HK-2 (cell line): ENCODE measurements at regions not wholly inside any gene's neighbourhood (a gene's known extent, or its start where the extent isn't known, plus 50 kb on each side); places are given as distances from the start of the nearest gene placed in this dataset.
"Not testable (repeated sequence)": the region's sequence is repeated elsewhere in the genome, so short reads cannot be mapped to it uniquely, and the experiment has no call there.

ENCODE experiments used
- DNase-seq: peaks from one replicate; pipeline ENCODE4 v3.0.0-alpha.2; 2018; ENCODE audit not compliant: unreplicated experiment

- DNase-seq, result no peak
Observed at GRCh38 chr6:98323605-98324004, 510.8 kb upstream of the POU3F2 start.

GRCh38 chr6:98324446-98324845 is 509.9 kb upstream of the POU3F2 start:
- DNase-seq, result no peak

DNA sequence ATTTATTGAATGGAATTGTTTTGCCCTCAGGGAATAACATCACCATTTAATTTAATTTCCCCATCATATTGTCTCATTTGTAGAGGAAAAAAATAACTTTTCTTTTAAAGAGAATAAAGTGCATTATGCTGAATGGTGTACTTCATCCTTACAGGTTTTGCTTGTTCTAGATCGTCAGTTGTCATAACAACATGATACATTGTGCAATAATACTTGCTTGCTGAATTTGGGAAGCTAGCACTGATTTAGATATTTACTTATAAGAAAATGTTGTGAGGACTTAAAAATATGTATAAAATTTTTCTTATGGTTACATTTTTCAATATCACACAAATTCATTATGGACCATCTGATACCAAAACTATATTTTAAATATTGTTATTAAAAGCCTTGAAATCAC is 509.0 kb upstream of the POU3F2 start:
- no peak for DNase-seq

DNA sequence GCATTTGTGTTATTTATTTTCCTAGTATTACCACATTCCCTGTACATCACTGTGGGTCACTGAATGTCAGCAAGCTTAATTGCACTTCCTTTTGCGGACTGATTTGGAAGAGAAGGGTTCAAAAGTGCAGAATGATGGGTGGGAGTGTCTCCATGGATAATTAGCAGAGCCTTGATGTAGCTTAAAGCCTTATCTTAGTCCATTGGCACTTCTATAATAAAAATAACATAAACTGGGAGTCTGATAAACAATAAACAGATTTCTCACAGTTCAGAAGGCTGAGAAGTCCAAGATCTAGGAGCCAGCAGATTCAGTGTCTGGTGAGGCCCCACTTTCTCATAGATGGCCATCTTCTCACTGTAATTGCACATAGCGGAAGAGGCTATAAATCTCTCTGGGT is 501.1 kb upstream of the POU3F2 start:
- no peak for DNase-seq

DNA sequence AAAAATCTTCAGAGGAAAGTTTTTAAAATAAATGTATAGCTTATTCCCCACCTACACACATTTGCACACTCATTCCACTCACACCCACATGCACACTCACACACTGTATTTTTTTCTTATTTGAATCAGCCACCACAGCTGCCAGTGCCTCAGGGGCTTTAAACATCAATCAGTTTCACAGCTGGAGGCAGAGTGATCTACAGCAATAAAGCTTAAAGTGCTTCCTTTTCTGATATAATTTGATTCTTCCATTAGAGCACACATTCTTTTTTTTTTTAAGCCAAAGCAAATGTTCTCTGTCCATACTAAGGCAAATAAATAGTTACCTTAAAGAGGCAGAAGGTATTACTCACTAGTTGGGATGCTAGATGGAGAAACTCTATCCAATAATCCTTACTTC is 498.8 kb upstream of the POU3F2 start:
- no peak for DNase-seq

DNA sequence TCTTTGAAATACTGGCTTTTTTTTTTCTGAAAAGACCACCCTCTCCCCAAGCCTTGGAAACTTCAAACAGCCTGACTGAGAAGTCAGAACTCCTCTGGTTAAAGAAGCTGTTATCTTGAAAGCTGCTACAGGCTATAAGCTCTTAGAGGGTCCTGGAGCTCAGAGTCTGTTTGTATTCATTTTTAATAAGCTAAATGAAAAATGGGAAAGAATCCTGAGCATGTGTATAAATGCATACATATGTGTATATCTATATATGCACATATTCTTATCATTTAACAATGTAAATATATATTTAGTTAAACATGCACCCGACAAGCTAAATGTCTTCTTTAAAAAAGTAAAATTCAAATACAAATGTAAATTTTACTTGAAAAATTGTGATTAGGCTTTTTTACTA is 494.9 kb upstream of the POU3F2 start:
- no peak for DNase-seq

DNA sequence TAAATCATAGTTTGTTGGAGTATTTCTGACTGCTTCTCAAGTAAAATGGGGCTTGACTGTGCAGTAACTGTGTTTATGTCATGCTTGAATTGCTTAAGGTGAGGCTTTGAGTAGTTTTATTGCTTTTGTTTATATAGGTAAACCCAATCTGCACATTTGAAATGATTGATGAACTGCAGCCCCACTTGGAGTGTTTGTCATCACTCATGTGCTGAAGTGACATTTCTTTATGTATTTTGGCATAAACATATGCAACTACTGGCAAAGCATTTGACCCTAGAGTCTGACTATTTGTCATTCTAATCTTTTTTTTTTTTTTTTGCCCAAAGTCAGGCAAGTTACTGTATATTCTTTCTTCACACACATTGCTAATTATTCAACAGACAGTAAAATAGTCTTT is 491.4 kb upstream of the POU3F2 start:
- no peak for DNase-seq

DNA sequence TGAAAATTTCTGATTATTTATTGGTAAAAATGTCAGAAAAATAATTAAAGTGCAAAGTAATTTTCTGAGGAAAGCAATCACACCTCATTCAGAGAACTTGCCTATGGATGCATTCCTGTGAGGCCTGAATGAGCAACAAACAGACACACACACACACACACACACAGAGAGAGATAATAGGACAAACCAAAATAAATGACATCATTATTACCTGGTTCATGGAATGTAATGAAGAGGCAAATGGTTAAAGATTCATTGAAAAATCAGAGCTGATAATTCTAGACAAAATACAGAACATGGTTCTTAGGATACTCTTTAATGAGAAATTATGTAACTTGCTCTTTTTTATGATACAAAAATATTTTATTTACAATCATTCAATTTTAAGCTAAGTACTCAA is 490.6 kb upstream of the POU3F2 start:
- DNase-seq, result no peak

GRCh38 chr6:98352348-98352747 is 482.0 kb upstream of the POU3F2 start:
- no peak for DNase-seq

DNA sequence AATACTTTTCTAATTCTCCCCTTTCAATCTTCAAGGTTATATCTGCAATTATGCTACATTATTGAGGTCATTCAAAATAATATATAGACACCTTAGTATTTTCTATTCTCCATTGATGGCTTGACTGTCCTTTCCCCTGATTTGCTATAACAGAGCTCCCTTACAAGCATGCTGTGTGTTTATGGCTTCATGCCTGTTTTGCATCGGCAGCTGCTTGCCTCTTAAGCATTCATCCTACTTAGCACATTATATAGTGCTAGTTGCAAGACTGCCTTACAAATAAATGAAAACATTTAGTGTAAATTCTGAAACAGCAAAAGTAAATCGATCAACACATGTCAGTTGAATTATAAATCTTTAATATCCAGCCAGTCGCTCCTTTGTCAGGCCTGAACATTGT is 476.2 kb upstream of the POU3F2 start:
- DNase-seq, result no peak

DNA sequence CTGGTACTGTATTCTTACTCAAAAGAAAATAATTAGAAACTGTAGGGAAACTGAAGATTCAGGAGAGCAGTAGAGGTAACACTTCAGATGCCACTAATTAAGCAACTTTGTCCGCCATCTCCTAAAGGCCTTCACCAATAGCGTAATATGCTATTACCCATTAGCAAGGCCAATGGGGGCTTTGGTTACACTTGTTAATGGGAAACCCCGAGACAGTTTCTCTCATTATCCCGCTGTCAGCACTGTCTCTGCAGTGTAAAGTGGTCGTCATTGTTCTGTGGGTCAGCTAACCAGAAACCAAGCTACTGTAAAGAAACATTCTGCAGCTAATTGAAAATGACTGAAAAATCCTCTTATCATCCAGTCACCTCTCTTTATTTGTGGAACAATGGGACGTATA is 468.0 kb upstream of the POU3F2 start:
- DNase-seq, result no peak

DNA sequence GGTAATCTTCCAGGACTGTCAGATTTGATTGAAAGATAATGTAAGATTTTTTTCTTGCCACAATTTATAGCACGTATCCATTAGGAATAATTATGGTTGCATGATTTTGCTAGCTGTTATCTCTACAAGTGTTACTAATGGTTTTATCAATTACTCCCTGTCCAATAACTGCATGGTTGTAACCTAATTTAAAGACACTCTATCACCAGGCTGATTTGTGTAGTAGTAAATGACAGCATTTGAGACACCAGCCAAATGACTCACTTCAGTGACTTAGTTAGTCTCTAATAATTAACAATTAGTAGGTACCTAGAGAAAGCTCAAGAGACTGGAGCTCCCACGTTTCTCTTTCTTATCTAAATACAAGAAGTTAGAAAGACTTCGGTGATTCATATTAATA is 453.8 kb upstream of the POU3F2 start:
- DNase-seq, result no peak

- no peak for DNase-seq
Observed at GRCh38 chr6:98382246-98382645, 452.1 kb upstream of the POU3F2 start.

GRCh38 chr6:98384334-98384733 is 450.0 kb upstream of the POU3F2 start:
- no peak for DNase-seq

DNA sequence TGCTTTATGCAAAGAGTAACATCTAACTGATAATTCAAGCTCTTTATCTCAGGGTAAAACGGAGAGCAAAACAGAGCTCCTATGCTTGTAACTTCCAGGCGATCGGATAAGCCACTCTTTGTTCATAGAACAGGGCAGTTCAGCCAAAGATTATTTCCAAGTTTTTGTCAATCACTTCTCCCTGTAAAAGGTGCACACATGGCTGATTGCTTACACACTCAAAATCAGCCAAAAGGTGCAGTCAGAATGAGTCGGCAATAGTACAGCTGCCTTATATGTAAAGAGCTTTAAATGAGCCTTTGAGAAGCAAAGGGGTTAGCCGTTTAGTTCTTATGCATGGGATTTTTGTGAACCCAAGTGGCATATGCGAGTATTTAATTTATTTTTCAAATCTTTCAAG is 449.6 kb upstream of the POU3F2 start:
- DNase-seq, result no peak

GRCh38 chr6:98395610-98396166 is 438.7 kb upstream of the POU3F2 start:
- no peak for DNase-seq

DNA sequence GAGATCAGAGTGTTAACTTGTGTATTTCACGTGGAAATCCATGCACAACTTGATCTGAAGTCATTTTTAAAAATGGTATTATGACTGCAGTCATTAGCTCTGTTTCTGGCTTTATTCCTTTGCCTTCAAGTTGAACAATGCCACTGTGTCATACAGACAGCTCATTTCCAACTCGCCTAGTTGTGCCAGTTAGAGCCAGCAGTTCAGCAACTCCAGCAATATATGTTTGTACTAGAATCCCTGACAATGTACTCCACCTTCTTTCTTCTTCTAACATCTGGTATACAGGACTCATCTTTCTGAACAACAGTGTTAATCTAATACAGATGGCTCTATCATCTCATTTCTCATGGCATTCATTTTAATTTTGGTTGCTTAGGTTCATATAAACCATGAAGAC is 418.3 kb upstream of the POU3F2 start:
- DNase-seq, result no peak

DNA sequence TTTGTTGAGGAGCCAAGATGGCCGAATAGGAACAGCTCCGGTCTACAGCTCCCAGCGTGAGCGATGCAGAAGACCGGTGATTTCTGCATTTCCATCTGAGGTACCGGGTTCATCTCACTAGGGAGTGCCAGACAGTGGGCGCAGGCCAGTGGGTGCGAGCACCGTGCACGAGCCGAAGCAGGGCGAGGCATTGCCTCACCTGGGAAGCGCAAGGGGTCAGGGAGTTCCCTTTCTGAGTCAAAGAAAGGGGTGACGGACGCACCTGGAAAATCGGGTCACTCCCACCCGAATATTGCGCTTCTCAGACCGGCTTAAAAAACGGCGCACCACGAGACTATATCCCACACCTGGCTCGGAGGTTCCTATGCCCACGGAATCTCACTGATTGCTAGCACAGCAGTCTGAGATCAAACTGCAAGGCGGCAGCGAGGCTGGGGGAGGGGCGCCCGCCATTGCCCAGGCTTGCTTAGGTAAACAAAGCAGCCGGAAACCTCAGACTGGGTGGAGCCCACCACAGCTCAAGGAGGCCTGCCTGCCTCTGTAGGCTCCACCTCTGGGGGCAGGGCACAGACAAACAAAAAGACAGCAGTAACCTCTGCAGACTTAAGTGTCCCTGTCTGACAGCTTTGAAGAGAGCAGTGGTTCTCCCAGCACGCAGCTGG is 417.7 kb upstream of the POU3F2 start:
- DNase-seq, result not testable (repeated sequence)

DNA sequence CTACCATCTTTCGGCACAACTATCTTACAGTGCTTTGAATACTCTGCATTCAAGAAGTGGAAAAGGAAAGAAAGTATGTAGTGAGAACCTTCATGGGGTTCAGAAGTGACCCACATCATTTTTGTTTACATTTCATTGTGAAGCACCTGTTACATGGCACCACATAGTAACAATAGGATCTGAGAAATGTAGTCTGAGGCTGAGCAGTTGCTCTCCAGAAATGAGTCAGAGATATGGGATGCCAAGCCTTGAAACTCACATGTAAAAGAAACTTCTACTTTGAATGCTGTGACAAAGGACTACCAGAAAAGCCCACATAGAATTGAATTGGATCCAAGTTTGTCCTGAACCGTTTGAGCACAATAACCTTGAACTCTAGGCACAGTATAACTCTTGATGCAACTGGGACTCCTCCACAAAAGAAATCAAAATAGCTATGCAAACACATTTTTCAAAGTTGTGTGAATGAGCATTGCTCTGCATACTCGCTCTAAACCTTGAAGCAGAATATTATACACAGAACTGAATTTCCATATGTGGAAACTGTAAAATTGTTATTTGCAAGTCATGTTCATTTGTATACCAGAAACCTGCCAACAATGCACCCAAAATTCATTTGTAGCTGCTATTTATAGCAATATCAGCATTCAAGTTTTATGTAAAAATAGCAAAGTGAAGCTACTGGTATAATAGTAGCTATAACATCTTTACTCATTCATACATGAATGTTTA is 400.9 kb upstream of the POU3F2 start:
- no peak for DNase-seq

GRCh38 chr6:98443633-98444032 is 390.7 kb upstream of the POU3F2 start:
- DNase-seq, result no peak

DNA sequence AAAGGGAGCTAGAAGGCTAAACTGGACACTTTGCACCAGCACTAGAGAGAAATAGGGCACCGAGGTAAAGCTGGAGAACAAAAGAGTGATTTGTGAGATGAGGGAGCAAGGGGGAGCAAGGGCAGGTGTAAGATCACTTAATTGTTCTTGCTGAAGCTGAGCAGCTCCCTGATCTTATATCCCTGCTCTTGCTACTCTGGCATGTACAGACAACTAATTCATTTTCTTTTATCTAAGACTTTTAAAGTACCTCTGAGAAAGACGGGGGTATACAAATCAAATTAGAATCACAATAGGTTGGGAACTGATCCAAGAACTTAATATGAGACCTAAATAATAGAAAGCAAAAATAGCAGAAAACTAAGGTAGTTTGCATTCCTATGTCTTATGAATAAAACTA is 381.7 kb upstream of the POU3F2 start:
- no peak for DNase-seq

- DNase-seq, result no peak
Observed at GRCh38 chr6:98454809-98455322, 379.5 kb upstream of the POU3F2 start.

DNA sequence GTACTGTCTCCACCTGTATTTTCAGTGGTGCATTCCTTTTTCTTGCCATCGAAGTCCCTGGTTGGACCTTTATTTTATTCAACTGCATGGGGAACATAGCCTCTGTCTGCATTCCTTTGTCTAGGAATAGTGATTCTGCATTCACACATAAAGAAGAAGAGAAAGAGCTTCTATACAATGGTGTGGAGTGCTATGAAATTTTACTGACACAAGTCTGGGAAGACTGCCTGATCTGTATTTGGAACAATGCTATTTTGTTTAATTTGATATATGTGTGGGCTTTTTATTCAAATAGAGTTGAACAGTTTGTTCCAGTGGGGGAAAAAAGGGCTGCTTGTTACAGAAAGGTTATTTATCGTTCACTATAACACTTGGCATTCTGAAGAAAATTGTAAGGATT is 375.7 kb upstream of the POU3F2 start:
- DNase-seq, result no peak
